Activated naive CD4-positive, alpha-beta T cell treated with Interleukin-2 at 50 U/mL for 16 hours (primary cell): ENCODE measurements at regions not wholly inside any gene's neighbourhood (a gene's known extent, or its start where the extent isn't known, plus 50 kb on each side); places are given as distances from the start of the nearest gene placed in this dataset.
"Not testable (repeated sequence)": the region's sequence is repeated elsewhere in the genome, so short reads cannot be mapped to it uniquely, and the experiment has no call there.

ENCODE experiments used
- DNase-seq: peaks from one replicate; pipeline ENCODE4 v3.0.0-alpha.2; 2020

DNA sequence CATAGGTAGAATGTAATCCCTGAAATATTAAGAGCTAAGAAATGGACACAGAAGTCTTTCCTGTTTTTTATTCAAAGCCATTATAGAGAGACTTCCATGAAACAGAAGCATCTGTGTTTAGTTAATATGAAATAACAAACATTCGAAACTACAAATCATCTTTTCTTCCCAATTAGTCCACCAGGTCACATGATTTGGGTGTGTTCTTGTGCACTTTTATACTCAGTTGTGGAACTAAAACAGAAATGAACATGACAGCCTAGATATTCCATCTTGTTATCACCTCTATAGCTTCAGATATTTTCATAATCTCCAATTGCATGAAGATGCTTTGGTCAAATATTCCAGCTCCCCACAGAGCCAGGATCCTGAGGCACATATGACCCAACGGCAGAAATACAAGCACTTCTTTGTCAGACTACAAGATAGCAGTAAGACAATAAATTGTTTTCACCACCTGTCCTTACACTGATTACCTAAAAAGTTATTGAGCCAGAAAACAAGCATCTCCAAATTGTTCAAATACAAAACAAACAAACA lies 116.8 kb upstream of the BEND6 start:
- no peak for DNase-seq

DNA sequence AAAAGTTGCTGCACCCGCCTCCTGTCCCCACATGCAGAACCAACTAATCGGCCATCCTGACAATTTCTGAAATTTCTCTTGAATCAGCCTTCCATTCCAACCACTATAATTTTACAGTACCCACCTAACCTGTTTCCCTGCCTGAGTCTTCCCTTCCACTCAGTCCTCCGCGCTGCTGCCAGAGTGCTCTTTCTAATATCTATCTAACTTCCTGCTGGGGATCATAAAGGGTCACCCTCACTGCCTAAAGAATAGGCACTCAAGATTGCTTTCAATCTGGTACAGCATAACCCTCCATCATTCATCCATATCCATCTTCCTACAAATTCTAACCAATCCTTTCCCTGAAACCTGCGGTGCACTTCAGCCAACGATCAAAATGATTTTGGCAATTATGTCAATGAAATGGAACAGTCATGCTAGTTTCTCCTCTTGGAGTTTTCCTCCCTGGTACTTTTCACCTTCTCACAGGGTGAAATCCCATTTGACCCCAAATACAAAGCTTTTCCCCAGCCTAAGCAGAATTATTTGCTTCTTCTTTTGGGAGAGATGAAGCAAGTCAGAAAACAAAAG lies 117.5 kb upstream of the BEND6 start:
- no peak for DNase-seq

DNA sequence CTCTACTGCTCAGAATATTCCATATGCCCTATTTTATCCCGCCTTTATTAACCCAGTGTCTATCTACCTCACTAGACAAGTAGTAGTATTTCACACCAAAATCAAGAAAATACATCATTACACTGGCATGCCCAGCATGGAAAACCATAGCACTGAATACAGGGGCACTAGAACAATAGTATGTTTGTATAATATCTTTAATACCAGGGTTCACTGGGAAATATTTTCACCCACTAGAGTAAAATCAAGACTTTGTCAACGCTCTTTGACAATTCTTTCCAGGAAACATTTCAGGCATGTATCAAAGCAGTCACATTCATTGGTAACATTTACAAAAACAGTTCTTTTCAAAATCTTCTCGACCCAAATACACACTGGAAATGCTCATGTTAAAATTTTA lies 119.3 kb upstream of the BEND6 start:
- DNase-seq, result no peak

DNA sequence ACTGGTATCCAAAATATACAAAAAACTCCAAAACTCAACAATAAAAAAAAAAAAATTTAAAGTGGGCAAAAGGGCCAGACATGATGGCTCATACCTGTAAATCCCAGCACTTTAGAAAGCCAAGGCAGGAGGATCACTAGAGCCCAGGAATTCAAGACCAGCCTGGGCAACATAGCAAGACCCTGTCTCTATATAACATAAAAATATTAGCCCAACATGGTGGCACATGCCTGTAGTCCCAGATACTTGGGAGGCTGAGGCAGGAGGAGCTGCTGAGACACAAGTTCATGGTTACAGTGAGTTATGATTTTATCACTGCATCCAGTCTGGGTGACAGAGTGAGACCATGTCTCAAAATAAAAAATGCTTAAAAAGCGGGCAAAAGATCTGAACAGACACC lies 121.0 kb upstream of the BEND6 start:
- no peak for DNase-seq

DNA sequence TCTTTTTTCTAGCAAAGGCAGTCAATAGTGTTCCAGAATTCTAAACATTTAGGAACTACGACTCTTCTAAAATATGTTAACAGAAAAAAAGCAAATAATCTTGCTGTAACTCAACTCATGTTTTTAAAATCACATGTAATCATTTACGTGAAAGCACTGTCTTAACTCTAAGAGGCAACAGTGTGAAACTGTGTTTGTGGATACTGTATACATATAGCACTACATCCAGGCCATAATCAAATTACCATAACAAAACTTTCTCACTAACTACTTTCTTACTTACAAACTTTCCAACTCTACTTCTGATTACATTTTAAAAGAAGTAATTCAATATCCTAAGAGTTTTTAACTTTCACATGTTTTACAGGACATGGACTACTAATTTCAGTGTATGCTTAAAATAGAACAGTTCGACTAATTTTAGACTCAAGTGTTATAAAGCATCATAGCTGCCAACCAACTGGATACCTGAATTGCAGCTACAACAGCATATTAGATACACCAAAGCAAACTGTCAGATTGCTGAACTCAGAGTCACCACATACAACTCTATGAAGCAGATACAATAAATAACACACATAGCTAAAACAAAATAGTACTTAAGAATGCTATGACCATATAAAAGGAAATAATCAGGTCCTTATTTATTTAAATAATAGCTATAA lies 121.6 kb upstream of the BEND6 start:
- no peak for DNase-seq

DNA sequence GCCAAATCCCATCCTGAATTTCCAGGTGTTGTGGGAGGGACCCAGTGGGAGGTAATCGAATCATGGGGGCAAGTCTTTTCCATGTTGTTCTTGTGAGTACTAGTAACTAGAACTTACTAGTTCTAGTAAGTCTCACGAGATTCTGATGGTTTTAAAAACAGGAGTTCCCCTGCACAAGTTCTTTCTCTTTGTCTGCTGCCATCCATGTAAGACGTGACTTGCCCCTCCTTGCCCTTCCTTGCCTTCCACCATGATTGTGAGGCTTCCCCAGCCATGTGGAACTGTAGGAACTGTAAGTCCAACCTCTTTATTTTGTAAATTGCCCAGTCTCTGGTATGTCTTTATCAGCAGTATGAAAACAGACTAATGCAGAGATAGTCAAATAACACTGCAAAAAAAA lies 122.7 kb upstream of the BEND6 start:
- DNase-seq, result no peak

DNA sequence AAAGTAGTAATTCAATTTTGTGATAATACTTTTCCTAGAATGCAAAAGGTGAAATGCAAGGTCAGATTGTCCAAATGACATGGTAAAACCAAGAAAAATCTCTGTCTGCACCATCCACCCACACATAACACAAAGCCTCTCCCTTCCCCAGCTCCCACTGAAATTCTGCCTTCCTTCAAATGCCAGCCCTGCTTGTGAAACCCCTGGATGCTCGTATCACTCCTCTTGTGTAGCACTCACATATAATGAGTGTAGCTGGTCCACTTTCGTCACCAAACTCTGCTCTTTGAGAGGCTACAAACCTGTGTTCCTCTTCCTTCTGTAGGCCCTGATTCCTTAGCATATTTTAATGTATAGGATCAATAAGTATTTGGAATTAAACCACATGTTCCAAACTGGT lies 123.6 kb upstream of the BEND6 start:
- DNase-seq, result no peak

DNA sequence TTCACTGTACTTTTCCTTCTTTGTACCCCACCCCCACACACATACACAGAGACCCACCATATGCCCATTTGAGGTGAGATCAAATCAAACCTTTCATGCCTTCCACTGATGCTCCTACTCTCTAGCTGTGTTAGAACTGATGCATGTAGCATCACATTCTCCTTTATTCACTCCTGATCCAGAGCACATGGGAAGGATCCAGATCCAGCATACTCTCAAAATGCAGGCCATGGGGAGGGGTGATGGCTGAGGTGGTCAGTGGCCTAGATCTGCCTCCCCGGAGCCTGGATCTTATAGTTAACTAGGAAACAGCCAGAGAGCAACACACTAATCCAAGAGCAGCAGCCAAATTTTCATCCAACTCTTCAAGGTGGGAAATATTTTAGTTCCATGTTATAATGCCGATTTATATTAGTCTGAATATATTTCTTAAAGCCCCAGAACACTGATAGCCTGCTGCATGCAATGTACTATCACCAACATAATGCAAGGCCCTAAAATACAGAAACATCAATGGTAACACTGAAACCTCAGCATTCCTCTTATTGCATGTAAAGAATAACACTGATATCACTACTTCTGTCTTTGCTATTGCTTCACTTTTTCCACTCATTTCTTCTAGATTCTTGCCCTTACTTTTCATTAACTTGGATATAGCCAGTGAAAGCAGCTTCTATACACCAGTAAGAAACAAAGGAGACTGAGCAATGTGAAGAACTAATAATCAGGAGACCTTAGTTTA lies 126.8 kb upstream of the BEND6 start:
- DNase-seq, result no peak

DNA sequence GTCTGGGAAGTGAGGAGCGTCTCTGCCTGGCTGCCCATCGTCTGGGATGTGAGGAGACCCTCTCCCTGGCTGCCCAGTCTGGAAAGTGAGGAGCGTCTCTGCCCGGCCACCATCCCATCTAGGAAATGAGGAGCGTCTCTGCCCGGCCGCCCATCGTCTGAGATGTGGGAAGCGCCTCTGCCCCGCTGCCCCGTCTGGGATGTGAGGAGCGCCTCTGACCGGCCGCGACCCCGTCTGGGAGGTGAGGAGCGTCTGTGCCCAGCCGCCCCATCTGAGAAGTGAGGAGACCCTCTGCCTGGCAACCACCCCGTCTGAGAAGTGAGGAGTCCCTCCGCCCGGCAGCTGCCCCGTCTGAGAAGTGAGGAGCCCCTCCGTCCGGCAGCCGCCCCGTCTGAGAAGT lies 130.5 kb upstream of the BEND6 start:
- not testable (repeated sequence) for DNase-seq

DNA sequence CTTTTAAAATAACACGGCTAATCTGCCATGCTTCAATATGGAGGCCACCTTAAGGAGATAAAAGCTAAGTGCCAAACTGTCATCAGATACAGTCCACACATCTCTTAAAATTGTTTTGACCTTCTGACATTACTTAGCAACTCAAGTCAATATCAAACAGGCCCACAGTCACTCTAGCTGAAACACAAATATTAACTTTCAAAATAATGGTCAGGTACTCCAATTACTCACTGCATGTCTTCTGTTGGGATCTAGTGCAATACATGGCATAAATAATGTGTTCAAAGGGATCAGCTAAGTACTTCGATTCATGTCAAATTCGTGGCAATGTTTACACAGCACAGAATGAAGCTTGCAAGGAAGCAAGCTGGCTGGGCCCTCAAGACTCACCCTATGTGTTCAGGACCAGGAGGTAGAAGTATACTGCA lies 133.9 kb upstream of the BEND6 start:
- no peak for DNase-seq

DNA sequence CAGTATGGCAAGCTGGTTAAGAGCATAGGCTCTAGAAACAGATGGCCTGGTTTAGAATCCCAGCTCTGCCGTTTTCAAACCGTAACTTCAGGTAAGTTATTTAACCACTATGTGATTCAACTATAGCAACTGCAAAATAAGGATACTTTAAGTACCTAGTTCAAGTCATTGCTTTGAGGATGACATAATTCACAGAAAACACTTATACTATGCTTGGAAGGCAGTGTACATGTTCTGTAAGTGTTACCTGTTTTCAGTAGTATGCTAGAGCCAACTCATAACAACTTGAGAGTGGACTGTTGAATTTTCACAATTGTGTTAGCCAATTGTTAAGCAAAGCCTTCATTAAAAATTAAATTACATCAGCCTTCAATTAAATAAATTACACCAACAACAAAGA lies 134.8 kb upstream of the BEND6 start:
- no peak for DNase-seq

DNA sequence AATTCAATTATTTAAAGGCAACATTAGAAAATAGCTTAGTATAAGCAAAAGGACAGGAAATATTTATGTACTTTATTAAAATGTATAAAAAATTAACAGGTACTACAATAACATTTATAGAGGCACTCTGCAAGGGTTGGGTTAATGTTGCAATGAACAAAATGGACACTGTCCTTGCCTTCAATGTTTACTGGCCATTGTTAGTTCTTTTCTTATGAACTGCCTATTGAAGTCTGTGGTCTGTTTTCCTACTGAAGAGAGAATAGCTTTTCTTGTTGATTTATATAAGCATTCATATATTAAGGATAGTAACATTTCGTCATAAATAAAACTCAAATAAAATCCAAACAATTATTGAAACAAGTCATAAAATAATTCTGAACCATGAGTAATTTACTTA lies 135.3 kb upstream of the BEND6 start:
- no peak for DNase-seq

DNA sequence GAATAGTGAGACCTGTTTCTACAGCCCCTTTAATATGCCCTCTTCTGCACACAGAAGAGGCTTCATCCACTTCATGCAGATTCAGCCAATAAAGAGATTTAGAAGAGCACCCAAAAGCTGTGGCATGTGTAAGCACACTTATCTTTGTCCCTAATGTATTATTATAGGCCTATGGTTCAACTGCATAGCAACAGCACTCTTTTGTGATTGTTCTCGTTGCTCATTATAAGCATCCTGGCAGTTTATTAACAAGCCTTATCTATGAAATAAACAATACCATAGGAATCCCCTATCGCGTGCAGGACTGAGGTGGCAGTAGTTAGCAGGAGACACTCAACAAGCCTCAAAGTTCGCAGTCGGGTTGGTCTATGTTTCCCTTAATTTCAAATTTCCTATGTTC lies 138.5 kb upstream of the BEND6 start:
- DNase-seq, result no peak

DNA sequence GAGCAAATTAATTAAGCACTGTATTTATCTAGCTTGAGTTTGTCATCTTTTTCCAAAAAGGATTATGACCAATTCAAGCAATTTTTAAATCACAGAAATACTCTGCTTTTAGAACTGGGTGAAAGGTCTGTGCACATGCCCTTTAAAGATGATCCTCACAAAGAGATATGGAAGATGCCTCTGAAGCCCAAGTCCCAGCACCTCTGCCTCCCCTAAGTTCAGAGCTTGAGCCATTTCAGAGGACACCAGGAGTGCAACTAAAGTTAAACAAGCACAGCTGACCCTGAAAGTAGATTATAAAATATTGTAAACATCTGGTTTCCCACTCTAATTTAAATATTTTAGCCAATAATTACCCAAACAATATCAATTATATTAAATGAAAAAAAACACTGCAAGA lies 139.5 kb upstream of the BEND6 start:
- no peak for DNase-seq

DNA sequence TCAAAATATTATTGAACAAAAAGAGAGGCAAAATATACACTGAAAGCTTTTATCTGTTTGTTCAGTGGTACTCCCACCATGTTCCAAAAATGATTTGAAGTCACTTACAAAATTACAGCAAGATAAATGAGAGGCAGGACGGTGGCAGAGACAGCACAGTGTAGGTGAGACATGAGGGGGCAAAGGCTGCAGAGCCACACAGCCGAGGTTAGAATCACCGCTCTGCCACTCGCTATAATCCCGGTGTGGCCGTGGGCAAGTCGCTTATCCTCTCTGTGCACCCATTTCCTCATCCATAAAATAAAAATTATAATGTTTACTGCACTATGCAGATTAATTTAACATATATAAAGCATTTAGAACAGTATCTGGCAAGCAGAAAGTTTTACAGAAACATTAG lies 140.1 kb upstream of the BEND6 start:
- DNase-seq, result no peak

DNA sequence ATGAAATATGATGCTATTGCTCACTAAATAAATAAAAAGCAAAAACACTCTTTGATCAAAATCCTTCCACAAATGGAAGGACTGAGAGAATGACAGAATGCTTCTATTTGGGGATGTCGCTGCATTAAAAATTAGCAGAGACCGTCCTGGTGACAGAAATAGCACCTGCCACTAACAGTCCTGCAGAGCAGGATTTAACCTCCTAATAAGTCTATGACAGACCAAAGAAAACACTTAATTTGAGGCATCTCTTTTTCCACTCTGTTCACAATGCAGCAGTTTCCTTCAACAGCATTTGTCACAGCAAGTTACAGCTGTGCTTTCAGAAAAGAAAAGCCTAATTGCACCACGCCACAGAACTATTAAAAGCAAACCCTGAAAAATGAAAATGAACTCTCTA lies 140.6 kb upstream of the BEND6 start:
- DNase-seq, result no peak

DNA sequence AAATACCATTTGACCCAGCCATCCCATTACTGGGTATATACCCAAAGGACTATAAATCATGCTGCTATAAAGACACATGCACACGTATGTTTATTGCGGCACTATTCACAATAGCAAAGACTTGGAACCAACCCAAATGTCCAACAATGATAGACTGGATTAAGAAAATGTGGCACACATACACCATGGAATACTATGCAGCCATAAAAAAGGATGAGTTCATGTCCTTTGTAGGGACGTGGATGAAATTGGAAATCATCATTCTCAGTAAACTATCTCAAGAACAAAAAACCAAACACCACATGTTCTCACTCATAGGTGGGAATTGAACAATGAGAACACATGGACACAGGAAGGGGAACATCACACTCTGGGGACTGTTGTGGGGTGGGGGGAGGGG lies 142.1 kb upstream of the BEND6 start:
- DNase-seq, result not testable (repeated sequence)

DNA sequence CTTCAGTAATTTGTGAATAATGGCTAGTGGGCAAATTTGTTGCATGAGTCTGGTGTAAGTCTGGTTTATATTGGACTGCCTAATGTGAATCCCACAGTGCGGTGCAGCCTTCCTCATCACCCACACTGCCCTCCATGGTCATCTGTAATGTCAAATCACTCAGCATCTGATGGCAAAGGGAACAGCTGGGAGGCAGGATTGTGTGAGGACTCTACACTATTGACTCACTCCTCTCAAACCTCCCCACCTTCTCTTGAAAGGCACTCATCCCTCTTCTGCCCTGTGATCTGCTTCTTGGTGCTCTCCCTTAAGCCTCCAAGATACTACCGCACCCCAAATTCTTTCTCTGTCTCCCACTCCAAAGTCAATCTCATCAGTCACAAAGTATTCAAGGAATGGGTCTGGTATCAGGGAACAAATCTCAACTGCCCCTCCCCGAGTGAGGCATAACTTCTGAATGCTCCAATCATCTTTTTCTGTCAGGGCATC lies 146.0 kb upstream of the BEND6 start:
- no peak for DNase-seq

DNA sequence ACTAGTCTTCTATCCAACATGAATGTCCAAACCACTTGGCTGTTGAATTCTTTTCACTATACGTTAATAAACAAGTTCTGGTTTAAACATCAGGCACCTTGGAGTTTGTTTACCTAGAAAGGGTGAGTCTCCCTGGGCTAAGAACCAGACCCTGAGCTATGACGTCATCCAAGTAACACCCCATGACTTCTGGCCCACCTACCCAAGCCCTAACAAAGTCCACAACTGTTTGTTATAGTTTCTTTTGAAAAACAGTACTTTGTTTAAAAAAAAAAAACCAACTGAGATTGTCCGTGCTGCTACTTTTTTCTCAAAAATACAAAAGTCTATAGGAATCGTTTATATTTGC lies 146.9 kb upstream of the BEND6 start:
- no peak for DNase-seq

DNA sequence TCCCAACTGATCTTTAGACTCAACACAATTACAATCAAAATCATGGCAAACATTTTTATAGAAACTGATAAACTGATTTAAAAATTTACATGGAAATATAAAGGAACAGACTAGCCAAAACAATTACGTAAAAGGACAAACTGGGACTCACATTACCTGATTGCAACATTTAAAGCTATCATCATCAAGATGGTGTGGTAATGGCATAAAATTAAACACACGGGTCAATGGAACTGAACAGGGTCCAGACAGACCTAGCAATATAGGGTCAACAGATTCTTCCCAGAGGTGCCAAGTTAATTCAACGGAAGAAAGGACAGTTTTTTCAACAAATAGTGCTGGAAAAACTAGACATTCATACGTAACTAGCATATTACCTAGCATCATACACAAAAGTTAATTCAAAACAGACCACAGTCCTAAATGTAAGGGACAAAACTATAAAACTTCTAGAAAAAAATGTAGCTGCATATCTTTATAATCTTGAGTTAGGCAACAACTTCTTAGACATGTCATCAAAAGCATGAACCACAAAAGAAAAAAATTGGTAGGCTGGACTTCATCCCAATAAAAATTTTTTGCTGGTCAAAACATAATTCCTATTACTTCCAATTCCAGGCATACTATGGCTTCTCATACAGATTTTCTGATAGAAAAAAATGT lies 147.4 kb upstream of the BEND6 start:
- DNase-seq, result no peak

DNA sequence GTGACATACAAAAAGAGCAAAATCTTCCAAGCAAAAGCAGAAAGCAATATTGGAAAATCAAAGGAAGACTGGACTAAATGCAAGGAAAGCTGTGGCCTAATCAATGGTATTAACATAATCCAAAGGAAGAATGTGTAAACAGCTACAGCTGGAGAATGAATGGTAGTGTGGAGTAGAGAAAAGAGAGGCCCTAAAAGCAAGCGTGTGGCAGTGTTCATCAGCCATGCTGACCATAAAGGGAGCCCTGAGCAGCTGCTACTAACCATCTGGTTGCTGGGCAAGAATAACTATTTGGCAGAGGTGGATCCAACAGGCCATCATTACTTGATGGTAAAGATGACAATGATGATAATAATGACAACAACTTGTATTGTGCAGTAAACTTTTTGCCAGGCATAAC lies 148.5 kb upstream of the BEND6 start:
- DNase-seq, result no peak

DNA sequence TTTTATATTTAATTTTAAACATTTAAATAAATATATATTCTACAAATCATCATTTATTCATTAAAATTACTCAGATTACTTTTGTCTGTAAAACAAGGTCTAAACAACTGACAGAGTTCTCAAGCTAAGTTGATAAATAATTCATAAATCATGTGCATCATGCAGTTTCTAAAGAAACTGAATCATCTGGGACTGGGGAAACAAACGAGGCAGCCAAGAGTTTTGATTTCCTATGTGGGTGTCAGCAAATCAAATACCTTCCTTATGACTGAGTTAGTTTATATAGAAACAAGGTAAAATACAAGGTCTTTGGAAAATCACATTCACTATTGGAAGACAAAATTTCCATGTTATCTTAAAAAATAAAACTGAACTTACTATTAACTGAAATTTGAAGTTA lies 149.9 kb upstream of the BEND6 start:
- no peak for DNase-seq

DNA sequence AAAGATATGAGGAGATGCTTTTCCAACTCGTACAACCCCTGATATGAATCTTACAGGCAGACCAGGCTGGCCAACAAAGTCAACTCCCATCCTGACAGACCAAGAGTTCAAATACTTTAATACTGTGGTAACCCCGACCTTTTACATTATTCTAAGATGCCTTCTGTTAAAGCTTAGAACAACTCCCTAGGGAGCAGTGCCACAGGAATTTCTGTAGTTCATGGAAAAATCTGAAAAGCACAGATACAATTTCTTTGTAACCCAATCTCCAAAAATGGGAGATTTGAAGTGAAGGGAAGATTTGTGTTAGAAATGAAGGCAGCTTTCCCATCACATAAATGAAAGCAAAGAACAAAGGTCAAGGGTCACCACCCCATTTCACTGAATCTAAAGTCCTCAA lies 151.3 kb upstream of the BEND6 start:
- DNase-seq, result no peak

DNA sequence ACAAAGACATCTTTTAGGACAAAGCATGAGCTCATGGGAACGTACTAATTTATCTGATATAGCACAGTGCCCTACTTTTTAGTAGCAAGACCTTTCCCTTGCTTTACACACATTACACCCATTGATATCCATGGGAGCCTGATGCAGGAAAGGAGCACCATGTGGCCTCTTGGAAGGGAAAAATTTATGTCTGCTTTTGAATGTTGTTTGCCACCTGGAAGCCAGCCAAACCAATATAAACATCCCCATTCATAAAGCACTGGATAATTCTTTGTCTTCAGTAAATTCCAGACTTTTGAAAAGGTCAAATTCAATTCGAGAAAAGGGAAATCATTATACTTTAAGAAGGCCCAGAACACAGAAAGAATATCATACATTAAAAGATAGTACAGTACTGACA lies 152.3 kb upstream of the BEND6 start:
- no peak for DNase-seq
